Pons (tissue), 1 donor: ENCODE measurements at regions not wholly inside any gene's neighbourhood (a gene's known extent, or its start where the extent isn't known, plus 50 kb on each side); places are given as distances from the start of the nearest gene placed in this dataset.
A peak's percentile ranks its signal among the peaks of the same experiment; 100 is the strongest.

Source experiments
- DNase-seq: peaks from one replicate; pipeline ENCODE4 v3.0.0-alpha.2; 2016; ENCODE audit warnings: low spot score

DNA sequence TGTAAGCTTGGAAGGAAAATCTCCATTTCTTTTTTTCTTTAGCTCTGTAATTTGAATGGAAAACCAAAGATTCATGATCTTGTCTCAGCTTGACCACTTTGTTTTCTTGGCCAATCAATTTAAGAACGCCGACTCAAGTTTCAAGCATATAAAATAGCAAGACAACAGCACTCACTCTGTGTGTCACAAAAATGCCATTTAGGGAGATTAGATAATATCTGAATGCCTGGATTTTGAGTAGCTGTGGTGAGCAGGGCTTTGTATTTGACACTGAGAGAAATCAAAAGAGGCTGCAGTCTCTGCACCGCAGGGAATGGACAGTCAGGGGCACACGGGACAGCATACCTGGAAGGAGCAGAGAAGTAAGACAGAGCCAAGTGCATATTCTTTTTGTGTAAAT, 209.5 kb upstream of the SLC10A2 start:
- no peak for DNase-seq

DNA sequence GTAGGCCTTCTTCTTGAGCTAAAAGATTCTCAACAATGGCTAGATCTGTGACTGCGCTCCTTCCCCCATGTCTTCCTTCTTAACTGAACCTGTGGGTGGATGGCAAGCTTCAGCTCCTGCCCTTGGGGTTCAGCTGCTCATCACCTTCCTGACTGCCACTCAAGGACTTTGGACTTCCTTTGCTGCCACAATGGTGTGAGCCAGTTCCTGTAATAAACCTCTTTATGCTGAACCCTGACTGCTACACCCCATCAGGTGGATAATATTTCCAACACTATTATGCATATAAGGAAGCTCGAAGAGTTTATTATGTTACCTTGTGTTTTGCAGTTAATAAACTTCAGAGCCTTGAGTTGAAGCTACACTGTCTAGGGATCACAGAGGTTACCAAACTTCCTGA, 208.9 kb upstream of the SLC10A2 start:
- DNase-seq: no peak

DNA sequence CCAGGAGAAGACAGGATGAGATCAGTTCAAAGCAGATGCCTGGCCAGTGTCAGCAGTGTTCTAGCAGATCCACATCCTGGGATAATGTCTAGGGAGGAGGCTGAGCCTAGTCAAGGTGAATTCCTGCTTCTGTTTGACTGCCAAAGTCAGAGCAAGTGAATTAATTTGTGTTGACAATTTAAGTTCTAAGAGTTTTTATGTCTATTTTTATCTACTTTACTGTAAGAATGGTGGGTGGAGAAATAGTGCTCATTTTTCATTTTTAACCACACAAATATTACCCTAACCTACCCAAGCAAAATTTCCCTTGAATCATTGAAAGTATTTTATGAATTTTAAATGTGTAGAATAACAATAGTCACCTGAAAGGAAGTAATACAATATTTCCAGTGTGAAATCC, 207.6 kb upstream of the SLC10A2 start:
- DNase-seq: no peak

DNA sequence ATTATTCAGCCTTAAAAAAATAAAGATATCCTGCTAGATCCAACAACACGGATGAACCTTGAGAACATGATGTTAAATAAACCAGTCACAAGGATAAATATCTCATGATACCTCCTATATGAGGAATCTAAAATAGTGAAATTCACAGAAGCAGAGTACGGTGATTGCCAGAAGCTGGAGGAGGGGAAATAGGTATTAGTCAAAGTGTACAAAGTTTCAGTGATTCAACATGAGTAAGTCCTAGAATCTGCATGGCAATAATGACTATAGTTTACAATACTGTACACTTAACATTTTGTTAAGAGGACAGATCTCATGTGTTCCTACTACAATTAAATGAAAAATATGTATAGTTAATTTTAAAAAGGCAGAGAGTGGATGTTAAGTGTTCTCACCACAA, 206.6 kb upstream of the SLC10A2 start:
- no peak for DNase-seq

DNA sequence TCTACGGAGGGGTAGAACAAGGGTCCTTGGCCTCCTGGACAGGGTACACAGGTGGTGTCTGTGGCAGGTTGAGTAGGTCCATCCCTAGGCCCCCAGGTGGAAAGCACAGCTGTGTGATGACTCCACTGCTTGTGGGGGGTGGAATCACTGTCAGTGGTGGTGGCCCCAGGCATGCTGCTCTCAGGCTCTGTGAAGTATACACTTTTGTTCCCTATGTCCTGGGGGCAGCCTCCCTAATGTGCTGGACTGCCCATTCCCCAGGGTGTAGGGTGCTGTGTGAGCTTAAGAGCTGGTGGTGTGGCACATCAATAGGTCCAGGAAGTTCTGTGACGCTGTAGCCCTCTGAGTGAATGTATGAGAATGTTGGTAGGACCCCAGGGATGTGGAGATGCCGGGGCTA, 197.2 kb upstream of the SLC10A2 start:
- DNase-seq: no peak

DNA sequence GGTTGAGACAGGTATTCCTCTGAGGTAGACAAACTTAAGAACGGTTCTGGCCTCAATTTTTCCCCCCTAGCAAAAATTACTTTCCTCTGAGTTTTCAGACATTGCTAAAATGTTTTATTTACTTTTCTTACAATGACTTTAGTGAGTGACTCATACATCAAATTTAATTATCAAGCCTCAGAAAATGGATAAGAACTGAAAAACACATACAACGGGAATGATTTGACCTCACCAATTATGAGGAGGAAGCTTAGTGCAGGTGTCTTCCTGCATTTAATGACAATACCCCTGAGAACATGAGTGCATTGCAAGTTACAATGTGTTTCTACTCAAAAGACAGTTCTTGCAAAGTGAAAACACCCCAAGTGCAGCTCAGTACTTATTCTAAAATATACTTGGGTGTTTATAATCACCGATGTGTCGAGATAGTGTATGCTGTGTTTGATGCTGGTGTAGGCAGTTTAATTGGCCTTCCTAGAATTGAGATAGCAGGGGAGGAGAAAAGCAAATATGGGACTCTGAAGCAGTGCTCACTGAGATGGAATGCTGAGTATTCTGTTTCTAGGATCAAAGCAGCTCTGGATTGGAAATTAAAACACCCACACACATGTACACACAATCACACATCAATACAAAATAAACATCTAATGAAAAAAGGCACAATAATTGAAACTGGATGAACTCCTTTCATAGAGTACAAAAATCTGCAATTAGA, 189.5 kb upstream of the SLC10A2 start:
- DNase-seq: no peak

DNA sequence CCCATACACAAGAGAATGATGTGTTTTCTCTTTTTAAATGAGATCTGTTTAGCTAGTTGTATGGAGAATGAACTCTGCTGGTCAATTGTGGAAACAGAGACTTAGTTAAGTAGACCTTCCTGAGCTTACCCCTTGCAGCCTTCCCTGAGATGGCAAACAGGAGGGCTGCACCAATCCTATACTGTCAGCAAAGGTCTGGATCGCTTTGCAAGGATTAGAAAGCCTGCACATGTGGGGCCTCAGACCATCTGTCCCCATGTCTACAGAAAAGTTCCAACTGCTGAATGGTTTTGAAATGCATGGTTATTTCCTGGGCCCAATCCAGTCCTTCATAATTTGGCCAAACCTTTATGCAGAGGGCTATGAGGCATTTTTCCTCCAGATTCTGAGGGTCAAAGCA, 183.9 kb upstream of the SLC10A2 start:
- DNase-seq: no peak

DNA sequence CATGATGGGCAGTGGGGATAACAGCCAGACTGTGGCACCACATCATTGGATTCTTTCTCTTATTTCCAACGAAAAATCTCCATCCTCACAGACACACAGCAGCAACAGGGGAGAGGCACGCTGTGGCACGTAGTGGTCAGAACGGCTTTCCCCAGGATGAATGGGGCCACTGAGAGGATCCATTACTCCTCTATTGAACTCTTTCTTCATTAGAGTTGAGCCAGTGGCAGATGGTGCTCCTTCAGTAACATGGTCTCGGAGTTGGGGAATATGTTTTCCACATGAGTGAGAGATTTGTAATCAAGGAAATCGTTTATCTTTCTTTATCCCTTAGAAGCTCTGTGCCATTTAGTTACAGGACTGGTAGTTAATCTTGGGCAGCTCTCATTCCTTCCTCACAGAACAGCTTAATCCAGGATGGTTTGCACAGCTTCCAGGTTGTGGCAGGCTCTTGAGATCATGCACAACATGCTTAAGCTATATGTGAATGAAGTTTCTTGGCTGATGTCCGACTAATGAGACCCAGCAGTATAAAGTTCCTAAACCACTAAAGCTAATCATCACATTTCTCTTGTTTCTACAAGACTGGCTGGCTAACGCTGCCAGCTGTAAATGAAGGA, 180.5 kb upstream of the SLC10A2 start:
- no peak for DNase-seq

DNA sequence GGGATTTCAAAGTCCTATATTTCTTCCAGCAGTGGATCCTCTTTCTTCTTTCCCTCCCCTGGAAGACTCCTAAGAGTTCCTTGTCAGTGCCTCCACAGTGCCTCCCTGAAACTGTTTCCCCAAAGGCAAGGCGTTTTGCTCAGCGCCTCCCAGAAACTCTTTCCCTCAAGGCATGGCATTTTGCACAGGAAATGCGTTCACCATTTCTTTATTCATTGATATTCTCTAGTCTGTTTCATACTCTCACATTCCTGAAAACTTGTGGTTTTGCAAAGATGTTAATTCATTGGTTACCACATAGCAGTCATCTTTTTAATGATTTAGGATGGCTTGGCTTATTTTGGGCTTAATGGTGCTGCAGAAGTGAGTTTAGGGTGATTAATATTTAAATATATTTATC, 177.3 kb upstream of the SLC10A2 start:
- DNase-seq: no peak

DNA sequence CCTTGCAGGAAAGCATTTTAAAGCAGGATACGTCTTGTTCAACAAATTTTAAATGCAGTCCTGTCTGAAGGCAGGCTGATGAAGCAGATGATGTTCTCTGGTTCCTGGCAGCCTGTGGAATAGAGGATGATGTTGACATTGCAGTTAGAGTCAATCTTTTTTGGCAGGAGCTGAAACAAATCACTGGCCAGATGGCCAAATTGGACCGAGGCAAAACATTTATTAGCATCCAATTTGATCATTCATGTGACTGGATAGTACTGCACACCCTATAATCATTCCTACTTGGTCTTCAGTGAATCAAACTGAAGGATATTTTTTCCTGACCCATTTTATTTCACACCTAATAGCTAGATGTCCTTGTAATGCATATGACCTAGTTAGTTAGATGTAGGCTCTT, 172.2 kb upstream of the SLC10A2 start:
- DNase-seq: peak; percentile 11

DNA sequence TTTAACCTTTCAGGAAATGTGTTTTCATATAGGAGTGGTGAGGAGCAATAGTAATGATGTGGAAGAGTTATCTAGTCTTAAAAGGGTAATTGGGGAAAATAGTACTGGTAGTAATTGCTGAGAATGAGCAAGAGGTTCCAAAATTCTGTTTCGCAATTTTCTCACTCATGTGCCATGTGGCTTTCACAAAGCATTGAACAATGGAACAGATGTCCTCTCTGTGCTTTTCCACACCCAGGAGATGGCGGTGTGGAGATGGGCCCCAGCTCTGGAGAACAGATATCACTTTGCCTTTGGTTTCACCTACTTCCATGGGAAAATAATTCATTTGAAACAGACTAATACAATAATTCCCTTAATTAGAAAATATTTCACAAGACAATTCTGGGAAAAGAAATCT, 170.0 kb upstream of the SLC10A2 start:
- DNase-seq: no peak

DNA sequence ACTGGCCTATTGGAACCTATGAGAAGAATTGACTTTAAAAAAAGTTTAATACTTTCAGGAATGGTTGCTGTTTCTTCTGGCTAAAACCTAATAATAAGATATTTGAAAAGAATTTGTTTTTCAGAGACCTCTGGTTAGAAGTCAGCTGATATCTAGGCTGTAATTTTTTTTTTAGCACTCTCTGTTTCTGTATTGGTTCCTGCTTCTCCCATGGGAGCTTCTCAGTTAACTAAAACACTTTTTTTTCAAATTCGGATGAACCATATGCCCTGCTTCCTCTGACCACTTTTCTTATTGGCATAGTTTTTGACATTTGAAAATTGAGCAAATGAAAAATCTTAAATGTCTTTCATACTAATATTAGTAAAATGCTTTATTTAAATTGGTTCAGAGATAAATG, 163.5 kb upstream of the SLC10A2 start:
- no peak for DNase-seq

DNA sequence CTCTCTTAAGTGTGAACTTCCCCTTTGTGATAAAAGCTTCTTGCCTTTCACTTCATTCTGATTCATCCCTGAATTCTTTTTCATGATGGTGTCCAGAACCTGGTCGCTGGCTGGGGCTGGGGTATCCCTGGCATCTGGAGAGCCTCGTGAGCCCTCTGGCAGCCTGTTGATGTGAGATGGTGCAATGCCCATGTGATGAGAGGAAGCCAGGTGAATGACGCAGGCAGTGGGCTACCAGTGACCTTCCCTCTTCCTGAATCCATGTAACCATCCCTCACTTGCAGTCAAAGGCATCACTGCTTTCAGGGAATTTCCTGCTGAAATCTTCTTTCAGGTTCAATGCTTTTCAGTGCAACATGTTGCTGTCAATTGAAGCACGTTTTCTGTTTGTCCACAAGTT, 158.6 kb upstream of the SLC10A2 start:
- no peak for DNase-seq

DNA sequence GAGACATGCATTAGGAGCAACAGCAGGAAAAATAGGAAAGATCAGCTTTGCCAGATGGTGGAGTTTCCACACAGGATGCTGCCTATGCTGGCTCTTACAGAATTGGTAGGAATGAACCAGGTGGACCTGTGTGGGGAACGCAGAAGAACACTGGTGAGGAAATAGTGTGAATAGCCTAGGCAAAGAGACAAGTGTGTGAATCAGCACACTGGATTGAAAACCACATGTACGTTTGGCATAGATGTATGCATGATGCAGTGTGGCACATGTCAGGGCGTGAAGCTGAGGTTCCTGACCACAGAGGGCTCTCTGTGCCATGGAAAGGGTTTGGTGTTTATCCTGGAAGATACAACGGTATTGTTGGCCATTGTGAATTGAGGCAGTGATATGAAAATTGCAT, 156.5 kb upstream of the SLC10A2 start:
- DNase-seq: no peak

DNA sequence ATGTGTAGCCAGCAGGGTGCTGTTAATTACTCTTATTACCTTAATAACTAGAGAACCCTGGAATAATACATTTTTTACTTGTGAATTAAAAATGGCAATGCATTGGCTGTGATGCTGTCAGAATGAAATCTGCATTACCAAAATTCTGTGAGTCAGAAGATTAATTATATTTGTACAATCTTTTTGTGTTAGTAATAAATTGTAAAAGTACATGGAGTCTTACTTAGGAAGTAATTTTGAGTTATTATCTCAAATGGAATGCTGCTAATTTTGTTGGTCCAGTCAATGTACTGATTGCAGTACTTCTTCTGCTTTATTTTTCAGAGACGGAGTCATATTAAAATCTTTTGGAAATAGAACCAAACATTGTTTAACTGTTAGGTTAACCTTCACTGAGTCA, 152.0 kb upstream of the SLC10A2 start:
- no peak for DNase-seq

DNA sequence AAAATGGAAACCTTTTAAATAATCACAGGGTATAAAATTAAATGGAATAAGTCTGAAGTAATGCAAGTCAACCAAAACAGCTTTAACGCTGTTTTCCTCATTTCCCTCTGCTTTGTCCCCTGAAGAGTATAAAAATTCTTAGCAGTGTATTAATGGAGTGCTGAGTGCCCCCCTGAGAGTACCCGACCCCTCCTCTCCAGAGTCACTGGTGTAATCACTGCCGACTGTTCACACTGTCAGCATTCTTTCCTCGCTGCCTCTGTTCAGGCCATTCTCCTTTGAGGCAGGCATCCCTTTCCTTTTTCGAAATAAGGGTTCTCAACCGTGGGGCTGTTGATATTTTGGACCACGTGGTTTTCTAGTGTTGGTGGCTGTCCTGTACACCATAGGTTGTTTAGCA, 146.9 kb upstream of the SLC10A2 start:
- DNase-seq: no peak

DNA sequence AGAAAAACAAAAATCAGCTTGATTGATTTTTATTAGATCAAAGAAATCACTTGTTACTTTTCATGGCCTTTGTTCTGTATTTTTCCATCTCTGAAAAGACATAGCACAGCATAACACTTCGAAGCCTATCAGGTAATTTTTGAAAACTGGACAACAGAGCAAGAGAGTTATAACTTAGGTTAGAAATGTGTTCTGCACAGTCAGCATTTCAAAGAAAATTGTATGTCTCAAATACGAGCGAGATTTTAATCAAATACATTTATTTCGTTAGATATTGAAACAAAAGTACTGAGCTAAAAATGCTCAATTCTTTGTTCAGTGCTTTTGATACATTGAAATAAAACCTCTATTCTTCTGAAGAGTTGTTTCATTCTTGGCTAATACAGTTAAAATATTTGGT, 144.1 kb upstream of the SLC10A2 start:
- no peak for DNase-seq

DNA sequence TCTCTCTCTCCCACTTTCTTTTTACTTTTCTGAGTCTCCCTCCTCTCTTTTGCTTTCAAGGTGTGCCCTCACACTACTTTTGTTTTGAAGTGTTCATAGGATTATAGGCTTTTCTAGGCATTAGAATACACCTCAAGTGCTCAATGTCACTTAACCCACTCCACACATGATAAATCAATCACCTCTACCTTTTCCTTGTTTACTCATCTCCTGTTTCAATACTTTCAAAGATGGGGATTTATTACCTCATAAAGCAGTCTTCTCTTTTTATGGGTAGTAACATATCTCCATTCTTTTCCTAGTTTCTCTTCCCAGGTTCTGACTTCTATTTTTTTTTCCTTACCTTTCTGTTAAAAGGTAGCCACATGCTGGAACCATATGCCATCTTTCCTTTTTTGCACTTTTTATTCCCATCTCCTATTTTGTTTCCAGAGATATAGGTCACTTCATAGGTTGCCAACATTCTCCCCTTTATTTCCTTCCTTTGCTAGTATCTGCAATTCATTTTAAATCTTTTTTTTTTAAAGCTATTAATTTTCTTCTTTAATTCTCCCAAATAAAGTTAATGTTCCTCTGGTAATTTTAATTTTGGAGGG, 137.6 kb upstream of the SLC10A2 start:
- DNase-seq: no peak

DNA sequence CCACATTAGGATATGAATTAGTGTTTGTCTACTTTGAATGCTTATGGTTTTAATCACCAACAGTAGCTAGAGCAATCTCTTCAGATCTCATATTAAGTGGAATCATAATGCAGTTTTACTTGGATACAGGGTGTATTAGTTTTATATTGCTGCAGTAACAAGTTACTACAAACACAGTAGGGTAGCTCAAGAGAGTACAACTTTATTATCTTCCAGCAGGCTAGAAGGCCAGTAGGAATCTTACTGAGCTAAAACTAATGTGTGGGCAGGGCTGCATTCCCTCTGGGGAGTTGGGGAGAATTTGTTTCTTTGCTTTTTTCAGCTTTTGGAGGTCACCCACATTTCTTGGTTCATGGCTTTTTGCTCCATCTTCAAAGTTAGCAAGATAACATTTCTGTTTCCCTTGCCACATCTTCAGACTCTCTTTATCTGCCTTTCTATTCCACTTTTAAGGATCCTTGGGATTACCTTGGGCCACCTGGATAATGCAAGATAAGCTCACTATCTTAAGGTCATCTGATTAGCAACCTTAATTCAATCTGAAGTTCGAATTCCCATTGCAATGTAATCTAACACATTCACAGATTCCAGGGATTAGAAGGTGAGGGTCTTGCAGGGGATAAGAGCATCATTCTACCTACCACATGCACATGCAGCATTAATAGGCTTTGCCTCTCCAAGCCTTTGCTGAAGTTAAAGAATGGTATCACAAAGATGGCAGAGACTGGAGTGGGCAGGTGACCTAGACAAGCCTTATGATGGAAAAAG, 134.1 kb upstream of the SLC10A2 start:
- no peak for DNase-seq

DNA sequence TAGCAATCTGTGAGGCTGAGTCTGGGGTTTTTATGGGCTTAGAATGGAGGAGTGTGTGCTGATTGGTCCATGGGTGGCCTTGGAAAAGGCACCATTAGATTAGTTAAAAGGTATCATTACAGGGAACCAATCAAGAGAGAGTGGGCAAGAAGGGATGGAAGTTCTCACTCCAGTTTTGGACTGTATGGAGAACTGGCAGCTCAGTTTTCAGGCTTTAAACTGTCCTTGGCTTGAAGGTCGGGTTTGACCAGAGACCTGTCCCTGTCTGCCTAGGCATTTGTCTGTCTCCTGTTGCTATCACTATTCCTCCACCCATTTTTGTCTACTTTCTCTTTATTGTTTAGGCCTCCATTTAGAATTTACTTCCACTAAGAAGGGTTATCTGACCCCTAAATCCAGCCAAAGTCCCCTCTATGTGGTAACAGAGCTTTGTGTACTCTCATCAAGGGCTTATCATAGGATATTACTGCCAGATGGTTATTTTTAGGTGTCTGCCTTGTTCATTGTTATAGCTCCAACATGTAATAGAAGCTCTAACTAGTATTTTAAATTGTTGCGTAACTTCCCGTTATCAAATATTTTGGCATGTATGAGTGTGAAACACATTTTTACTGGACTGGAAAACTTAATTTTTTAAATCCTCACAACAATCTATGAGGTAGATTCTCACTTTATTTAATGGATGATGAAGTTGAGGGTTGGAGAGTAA, 133.3 kb upstream of the SLC10A2 start:
- no peak for DNase-seq

DNA sequence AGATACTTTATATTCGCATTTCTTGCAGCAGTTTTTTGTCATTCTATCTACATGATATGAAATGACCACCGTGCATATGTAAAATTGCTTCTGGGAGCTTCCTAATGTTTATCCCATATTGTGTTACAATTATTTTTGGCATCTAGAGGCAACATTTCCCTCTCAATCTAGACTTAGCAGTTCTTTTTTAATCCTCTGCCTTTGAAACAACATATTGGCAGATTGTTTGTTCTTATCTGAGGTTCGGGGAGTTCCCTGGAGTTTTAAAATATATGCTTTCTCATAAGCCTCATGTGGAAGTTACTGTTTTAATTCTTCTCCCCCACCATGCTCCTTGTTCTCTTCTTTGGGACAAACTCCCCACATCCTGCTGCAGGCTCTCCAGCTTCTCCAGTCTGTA, 130.1 kb upstream of the SLC10A2 start:
- no peak for DNase-seq

DNA sequence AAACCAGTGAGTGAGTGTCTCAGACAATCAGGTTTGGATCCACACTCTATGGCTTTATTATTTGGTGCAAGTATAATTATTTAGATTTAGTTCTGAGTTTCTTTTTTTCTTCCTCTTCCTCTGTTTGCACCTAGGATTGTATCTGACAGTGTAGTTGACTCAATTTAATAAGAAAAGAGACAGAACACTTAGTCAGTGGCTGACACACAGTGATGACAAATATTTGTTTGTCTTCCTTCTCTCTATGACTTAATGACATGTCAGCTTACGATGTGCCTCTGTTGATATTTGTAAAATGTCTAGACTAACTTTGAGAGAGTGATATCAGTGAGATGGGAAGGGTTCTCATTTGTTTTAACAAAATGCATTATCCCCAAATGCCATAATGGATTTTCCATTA, 129.5 kb upstream of the SLC10A2 start:
- DNase-seq: no peak
